ENCODE measurements at regions not wholly inside any gene's neighbourhood (a gene's known extent, or its start where the extent isn't known, plus 50 kb on each side); places are given as distances from the start of the nearest gene placed in this dataset.

DNA sequence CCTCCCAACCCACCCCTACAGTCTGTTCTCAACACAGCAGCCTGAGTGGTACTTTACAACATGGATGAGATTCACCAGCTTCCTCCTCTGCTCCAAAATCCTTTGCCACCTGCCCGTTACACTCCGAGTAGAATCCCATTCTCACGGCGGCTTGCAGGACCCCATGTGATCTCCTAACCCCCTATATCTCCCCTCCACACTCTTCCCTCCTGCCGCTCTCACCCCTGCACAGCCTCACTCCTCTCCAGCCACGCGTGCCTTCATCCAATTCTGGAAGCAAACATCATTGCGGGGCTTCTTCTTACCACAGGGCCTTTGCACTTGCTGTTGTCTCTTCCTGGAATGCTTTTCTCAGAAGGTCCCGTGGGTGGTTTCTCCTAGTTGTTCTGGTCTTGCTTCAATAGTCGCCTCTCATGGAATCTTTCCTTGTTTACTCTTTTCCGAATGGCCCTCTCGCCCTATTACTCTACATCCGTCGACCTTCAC lies 472.3 kb downstream of the CDH26 start:
- DNase-seq (ENCODE audit: low read depth) = no peak

DNA sequence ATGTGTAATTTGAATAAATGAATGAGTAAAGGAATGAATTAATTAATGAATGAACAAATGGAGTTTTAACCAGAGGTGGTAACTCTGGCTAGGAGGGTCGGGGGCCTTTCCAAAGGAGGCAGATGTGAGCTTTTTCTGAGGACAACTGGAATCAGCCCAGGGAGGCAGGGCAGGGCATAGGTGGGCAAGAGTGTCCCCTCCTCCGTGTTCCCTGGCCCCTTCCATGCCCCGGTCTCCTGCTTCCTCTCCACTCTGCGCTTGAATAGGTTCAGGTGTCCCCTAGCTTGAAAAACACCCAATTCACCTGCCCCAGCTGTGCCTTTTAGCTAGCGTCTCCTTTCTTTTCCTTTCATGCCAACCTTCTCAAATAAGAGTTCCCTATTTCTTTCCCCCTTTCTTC lies 473.1 kb downstream of the CDH26 start:
- DNase-seq (ENCODE audit: low read depth) = no peak

- DNase-seq (ENCODE audit: low read depth) = no peak
Measured at GRCh38 chr20:60437418-60437817, 479.2 kb downstream of the CDH26 start.

DNA sequence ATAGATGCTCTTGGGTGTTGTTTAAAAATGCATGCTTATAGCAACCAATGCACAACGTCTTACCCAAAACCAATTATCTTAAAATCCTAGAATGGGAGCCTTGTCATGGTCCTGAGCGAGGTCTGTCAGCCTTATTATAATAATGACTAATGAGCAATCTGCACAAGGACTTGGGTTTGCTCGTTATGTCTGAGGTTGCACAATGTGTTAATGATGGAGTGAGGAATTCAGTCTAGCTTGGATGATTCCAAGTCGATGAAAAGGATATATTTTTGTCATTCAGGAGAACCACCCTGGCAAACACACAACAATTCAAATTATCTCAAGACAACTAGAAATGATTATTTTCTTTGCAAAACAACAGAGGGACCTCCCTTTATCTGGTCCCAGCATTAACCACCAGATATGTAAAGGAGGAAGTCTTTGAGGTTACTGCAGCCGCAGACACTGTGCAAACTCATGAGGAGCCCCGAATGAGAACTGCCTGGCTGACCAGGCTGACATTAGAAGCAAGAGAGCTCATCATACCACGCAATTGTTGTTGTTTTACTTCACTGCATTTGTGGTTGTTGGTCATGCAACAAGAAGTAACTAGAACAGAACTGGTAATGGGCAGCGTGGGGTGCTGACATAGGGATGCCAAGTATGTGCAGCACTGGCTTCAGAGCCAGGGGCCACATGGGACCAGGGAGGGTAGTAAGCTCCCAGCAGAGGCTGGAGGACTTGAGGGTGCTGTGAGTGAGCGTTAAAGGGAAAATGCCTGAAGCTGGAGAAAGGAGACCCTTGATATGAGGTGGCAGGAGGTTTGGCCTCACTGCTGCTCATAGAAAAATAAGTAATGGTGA lies 488.3 kb downstream of the CDH26 start:
- peak; percentile 5 for DNase-seq (ENCODE audit: low read depth)

- no peak for DNase-seq (ENCODE audit: low read depth)
Measured at GRCh38 chr20:60447703-60448102, 489.5 kb downstream of the CDH26 start.

- DNase-seq (ENCODE audit: low read depth) = no peak
Measured at GRCh38 chr20:60453388-60454246, 495.4 kb downstream of the CDH26 start.

GRCh38 chr20:60454491-60454890 lies 496.3 kb downstream of the CDH26 start:
- DNase-seq (ENCODE audit: low read depth) = no peak

DNA sequence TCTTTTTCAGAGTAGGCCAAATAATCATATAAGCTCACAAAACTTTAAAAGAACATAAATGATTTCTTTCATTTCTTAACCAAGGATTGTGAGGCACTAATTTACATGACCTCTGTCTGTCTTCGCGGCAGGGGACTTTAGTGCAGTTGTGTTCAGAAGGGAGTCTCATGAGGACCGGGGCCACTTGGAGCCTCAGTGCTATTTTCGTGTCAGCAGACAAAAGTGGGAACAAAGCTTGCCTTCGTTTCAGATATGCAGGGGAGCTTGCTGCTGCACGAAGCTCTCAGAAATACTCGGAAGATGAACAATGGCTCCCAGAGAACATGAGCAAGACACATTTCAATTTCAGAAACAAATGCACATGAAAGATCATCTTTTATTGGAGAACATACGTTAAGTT lies 497.0 kb downstream of the CDH26 start:
- no peak for DNase-seq (ENCODE audit: low read depth)

DNA sequence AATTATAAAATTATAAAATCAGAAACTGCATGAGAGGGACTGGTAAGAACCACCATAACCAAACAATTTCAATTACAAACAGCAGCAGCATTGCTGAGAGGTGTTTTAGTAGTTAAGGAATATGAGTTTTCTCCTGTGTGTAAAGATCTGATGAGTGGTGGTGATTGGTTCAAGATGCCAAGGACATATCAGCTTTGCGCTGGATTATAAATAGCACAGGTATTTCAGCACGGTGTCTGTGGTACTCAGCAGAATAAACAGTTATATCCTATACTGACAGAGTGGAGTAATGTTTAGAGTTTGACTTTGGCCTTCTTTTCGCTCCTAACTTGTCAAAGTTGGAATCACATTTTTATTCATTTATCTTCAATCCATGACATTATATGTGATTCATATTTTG lies 501.0 kb downstream of the CDH26 start:
- no peak for DNase-seq (ENCODE audit: low read depth)

DNA sequence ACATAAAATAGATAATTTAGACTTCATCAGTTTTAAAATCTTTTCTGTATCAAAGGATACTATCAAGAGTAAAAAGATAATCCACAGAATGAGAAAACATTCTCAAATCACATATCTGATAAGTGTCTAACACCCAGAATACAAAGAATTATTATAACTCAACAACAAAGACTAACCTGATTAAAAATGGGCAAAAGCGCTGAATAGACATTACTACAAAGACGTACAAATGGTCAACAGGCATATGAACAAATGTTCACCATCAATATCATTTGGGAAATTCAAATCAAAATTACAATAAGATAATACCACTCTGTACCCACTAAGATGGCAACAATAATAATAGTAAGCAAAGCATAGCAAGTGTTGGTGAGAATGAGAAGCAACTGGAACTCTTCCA lies 503.8 kb downstream of the CDH26 start:
- DNase-seq (ENCODE audit: low read depth) = no peak

GRCh38 chr20:60463798-60464197 lies 505.6 kb downstream of the CDH26 start:
- no peak for DNase-seq (ENCODE audit: low read depth)

- DNase-seq (ENCODE audit: low read depth) = no peak
Measured at GRCh38 chr20:60465439-60465838, 507.2 kb downstream of the CDH26 start.

- DNase-seq (ENCODE audit: low read depth) = no peak
Measured at GRCh38 chr20:60465993-60466686, 507.9 kb downstream of the CDH26 start.

DNA sequence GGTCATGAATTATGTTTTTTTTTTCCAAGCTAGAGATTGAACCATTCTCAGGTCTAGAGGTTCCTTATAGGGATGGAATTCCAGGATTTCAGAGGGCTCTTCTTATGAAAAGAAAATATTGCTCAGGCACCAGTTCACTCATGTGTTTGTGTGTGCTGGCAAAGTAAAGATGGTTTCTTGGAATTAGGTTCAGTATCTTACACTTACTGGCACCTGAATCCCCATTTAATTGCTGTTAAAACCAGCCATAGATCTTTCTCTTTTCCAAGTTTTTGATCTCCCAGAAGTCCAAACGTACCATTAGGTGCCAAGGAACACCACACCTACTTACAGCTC lies 508.4 kb downstream of the CDH26 start:
- DNase-seq (ENCODE audit: low read depth) = no peak

DNA sequence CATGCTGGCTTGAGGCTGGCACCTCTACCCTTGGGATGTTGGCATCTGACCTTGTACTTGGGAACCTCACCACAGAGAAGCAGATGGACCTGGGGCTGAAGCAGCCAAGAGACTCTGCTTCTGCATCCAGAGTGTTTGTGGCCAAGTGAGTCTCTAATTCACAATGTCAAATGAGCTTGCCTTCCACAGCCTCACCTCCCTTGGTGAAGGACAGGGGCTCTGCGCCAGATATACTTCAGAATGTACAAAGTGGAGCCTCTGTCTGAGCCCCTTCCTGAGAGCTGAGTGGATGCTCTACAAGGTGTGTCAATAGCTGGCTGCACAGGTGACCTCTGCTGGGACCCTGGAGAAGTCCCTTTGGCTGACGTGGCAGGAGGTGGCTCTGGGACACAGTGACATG lies 508.9 kb downstream of the CDH26 start:
- DNase-seq (ENCODE audit: low read depth) = no peak

- no peak for DNase-seq (ENCODE audit: low read depth)
Measured at GRCh38 chr20:60467771-60468170, 509.5 kb downstream of the CDH26 start.

DNA sequence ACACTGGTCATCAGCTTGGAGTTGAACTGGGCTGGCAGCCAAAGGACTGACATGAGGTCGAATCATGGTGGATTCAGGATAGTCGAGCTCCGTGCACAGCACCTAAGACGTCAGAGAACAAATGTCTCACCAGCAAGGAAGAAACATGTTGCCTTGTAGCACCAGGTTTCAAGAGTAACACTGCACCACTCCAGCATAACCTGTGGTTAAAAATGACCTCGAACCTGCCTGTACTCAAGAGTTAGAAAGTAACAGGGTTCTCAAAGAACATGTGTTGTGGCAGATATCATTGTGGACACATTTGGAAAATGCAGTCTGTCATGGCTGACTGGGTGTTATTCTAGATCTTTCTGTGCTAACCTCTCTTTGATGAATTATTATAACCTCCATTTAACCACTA lies 511.6 kb downstream of the CDH26 start:
- no peak for DNase-seq (ENCODE audit: low read depth)

DNA sequence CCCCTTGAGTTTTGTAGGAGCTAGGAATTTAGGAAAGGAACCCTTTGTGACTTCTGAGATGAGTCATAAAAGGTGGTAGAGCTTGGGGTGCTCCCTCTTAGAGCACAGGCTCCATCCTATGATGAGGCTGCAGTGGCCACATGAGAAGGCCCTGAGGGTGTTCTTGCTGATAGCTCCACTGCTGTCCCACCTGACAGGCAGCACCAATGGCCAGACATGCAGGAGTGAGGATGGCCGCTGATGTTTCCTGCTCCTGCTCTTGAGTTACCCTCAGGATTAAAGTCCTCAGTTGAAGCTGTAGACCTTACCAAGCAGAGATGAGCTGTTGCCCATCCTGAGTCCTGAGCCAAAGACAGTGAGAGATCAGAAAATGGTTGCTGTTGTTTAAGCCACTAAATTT lies 512.1 kb downstream of the CDH26 start:
- DNase-seq (ENCODE audit: low read depth) = no peak

GRCh38 chr20:60473211-60473610 lies 515.0 kb downstream of the CDH26 start:
- no peak for DNase-seq (ENCODE audit: low read depth)

DNA sequence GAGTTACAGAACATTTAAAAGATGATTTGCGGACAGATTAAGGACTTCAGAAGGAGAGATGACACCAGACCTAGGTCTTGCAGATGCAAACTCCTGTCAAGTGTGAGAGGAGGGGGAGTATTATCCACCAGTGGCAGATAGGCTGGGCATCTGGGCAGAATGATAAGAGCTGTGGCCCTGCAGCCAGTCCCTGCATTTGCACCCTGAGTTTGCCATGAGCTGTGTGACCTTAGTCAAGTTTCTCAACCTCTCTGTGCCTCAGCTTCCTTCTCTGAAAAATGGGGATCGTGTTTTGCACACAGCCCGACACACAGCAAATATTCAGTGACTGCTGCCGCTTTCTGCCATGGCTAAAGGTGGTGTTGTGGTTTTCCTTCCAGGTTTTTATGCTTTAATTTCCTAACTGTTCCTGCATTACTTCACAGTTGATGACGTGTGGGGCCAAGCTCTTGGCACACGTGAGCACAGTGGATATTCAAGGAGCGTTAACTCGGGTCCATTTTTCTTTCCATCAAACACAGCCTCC lies 516.2 kb downstream of the CDH26 start:
- DNase-seq (ENCODE audit: low read depth) = no peak

DNA sequence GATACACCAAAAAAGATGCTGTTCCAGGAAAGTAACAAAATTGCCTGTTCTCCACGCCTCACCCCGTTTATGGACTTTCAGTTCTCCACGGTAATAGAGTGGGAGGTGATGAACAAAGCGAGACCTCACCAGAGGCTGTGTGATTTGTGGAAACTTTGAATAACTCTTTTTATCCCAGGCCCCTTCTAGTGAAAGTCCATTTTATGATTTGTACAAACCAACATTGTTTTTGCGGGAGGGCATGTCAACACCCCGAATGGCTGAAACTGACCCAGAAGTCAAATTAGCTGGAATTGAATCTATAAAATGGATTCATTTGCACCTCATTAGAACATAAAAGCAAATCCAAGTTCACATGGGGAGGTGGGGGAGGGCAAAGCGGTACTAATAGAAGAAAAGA lies 517.8 kb downstream of the CDH26 start:
- no peak for DNase-seq (ENCODE audit: low read depth)

DNA sequence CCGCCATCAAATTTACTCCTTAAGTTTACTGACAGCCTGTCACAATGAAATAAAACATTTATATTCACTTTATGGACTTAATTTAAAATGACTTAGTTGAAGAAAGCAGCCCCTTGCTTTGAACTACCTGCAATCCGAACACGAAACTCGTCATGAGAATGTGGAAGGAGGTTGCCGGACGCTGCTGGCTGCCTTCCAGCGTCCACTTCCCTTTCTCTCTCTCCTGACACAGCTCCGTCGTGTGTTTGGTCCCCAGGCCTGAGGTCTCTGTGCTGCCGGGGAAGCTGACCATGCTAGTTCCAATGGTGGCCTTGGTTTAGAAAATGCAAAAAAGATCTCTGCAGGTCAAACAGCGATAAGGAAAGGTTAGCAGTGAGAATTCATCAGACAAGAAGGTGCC lies 519.7 kb downstream of the CDH26 start:
- no peak for DNase-seq (ENCODE audit: low read depth)

All from CMK (cell line).